DOHH2 (cell line): ENCODE measurements at regions not wholly inside any gene's neighbourhood (a gene's known extent, or its start where the extent isn't known, plus 50 kb on each side); places are given as distances from the start of the nearest gene placed in this dataset.

ENCODE experiments used
- H3F3A ChIP-seq: fragments of 200-600 bp; sonication (generic), shearing (Covaris generic); 2 replicates; pipeline ENCODE4 v1.6.0; 2016; ENCODE audit warnings: antibody characterized with exemption, mild to moderate bottlenecking; ENCODE audit not compliant: control insufficient read depth, insufficient read depth
- H3K27ac ChIP-seq: fragments of 200-600 bp; sonication (generic); 2 replicates; pipeline ENCODE4 v1.5.1; 2014; ENCODE audit warnings: low read depth, mild to moderate bottlenecking, low read length, moderate library complexity
- H3K27me3 ChIP-seq: fragments of 200-600 bp; sonication (generic); 2 replicates; pipeline ENCODE4 v1.6.1; 2014; ENCODE audit warnings: mild to moderate bottlenecking, low read length, mixed read lengths; ENCODE audit not compliant: control insufficient read depth
- H3K36me3 ChIP-seq: fragments of 200-600 bp; sonication (generic); 2 replicates; pipeline ENCODE4 v1.6.1; 2014; ENCODE audit warnings: mild to moderate bottlenecking, low read length, moderate library complexity, mixed read lengths; ENCODE audit not compliant: control insufficient read depth
- H3K4me1 ChIP-seq: fragments of 200-600 bp; sonication (generic); 2 replicates; pipeline ENCODE4 v1.6.1; 2014; ENCODE audit warnings: mild to moderate bottlenecking, low read length, mixed read lengths; ENCODE audit not compliant: control insufficient read depth
- H3K4me2 ChIP-seq: fragments of 200-600 bp; sonication (generic); 2 replicates; pipeline ENCODE4 v1.6.0; 2014; ENCODE audit warnings: mild to moderate bottlenecking, low read length, moderate library complexity
- H3K4me3 ChIP-seq: fragments of 200-600 bp; sonication (generic); 2 replicates; pipeline ENCODE4 v1.5.1; 2014; ENCODE audit warnings: mild to moderate bottlenecking, low read length, mixed read lengths
- H3K79me2 ChIP-seq: fragments of 200-600 bp; sonication (generic); 2 replicates; pipeline ENCODE4 v1.6.1; 2014; ENCODE audit warnings: mild to moderate bottlenecking, low read length, mixed read lengths; ENCODE audit not compliant: control insufficient read depth
- H3K9me2 ChIP-seq: fragments of 200-600 bp; sonication (generic); replicated peaks from 2 replicates; pipeline ENCODE4 v1.6.1; 2014; ENCODE audit warnings: mild to moderate bottlenecking, low read length, mixed read lengths; ENCODE audit not compliant: control insufficient read depth
- H3K9me3 ChIP-seq: fragments of 200-600 bp; sonication (generic); 2 replicates; pipeline ENCODE4 v1.6.1; 2014; ENCODE audit warnings: antibody characterized with exemption, low read length, mixed read lengths; ENCODE audit not compliant: control insufficient read depth, insufficient read depth
- H4K20me1 ChIP-seq: fragments of 200-600 bp; sonication (generic); 2 replicates; pipeline ENCODE4 v1.6.0; 2014; ENCODE audit warnings: low read depth, mild to moderate bottlenecking, antibody characterized with exemption, low read length, moderate library complexity; ENCODE audit not compliant: control insufficient read depth, insufficient read depth
- EZH2phosphoT487 ChIP-seq: fragments of 200-600 bp; sonication (generic); IDR thresholded peaks from 2 replicates; pipeline ENCODE4 v1.6.1; 2017; ENCODE audit warnings: borderline replicate concordance, mild to moderate bottlenecking, antibody characterized with exemption, low read length, moderate library complexity, mixed read lengths
- TF ChIP-seq, protein P1 (sequence below): fragments of 200-600 bp; sonication (generic); IDR thresholded peaks from one replicate; pipeline ENCODE4 v1.5.1; 2014; ENCODE audit warnings: antibody characterized with exemption, mild to moderate bottlenecking, low read depth, low read length; ENCODE audit not compliant: poor library complexity, severe bottlenecking

DNA sequence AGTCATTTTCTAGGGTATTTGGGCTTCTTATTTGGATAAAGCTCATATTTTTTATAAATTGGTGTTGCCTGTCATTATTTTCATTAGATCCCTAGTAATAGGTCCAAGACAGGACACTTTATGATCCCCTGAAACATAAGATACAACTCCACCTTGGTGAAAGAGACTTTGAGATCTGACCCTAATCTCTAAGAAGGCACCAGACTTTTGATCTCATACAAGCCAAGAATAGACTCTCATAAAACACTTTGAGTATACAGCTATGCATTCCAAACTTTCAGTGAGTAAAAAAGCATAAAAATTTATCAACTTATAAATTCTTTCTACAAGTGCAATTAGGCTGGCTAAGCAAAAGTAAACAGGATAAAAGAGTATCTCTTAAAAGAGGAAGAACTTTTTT lies 451.2 kb downstream of the MN1 start:
- no peaks in the 10 kb centered on the region for H3F3A ChIP-seq
- no peak overlapping the region for H3K4me3 ChIP-seq
- no peaks in the 10 kb centered on the region for H3K27me3 ChIP-seq
- TF ChIP-seq, protein P1, sequence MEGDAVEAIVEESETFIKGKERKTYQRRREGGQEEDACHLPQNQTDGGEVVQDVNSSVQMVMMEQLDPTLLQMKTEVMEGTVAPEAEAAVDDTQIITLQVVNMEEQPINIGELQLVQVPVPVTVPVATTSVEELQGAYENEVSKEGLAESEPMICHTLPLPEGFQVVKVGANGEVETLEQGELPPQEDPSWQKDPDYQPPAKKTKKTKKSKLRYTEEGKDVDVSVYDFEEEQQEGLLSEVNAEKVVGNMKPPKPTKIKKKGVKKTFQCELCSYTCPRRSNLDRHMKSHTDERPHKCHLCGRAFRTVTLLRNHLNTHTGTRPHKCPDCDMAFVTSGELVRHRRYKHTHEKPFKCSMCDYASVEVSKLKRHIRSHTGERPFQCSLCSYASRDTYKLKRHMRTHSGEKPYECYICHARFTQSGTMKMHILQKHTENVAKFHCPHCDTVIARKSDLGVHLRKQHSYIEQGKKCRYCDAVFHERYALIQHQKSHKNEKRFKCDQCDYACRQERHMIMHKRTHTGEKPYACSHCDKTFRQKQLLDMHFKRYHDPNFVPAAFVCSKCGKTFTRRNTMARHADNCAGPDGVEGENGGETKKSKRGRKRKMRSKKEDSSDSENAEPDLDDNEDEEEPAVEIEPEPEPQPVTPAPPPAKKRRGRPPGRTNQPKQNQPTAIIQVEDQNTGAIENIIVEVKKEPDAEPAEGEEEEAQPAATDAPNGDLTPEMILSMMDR = no peak
- TF ChIP-seq EZH2phosphoT487 = no peak
- H3K4me1 ChIP-seq = 0 out of 2 replicates have a peak, but pooled peaks cover 3% of the 10 kb centered on the region
- no peaks in the 10 kb centered on the region; the same call in none of the 2 replicates for H3K9me3 ChIP-seq
- no peaks in the 10 kb centered on the region for H4K20me1 ChIP-seq
- no peak overlapping the region for H3K4me2 ChIP-seq
- no peaks in the 10 kb centered on the region for H3K9me2 ChIP-seq
- H3K79me2 ChIP-seq = no peaks in the 10 kb centered on the region
- H3K27ac ChIP-seq = no peak overlapping the region
- H3K36me3 ChIP-seq = no peaks in the 10 kb centered on the region

GRCh38 chr22:27352426-27352825 lies 449.1 kb downstream of the MN1 start:
- H3K27me3 ChIP-seq = no peaks in the 10 kb centered on the region
- no peaks in the 10 kb centered on the region for H4K20me1 ChIP-seq
- no peak overlapping the region for H3K4me3 ChIP-seq
- H3K4me1 ChIP-seq = 0 out of 2 replicates have a peak, but pooled peaks cover 3% of the 10 kb centered on the region
- no peak overlapping the region for H3K27ac ChIP-seq
- H3K79me2 ChIP-seq = no peaks in the 10 kb centered on the region
- no peaks in the 10 kb centered on the region for H3K36me3 ChIP-seq
- H3F3A ChIP-seq = no peaks in the 10 kb centered on the region
- no peaks in the 10 kb centered on the region for H3K9me2 ChIP-seq
- TF ChIP-seq EZH2phosphoT487 = no peak
- TF ChIP-seq, protein P1 = no peak
- no peak overlapping the region for H3K4me2 ChIP-seq
- H3K9me3 ChIP-seq = peaks cover 3% of the 10 kb centered on the region

DNA sequence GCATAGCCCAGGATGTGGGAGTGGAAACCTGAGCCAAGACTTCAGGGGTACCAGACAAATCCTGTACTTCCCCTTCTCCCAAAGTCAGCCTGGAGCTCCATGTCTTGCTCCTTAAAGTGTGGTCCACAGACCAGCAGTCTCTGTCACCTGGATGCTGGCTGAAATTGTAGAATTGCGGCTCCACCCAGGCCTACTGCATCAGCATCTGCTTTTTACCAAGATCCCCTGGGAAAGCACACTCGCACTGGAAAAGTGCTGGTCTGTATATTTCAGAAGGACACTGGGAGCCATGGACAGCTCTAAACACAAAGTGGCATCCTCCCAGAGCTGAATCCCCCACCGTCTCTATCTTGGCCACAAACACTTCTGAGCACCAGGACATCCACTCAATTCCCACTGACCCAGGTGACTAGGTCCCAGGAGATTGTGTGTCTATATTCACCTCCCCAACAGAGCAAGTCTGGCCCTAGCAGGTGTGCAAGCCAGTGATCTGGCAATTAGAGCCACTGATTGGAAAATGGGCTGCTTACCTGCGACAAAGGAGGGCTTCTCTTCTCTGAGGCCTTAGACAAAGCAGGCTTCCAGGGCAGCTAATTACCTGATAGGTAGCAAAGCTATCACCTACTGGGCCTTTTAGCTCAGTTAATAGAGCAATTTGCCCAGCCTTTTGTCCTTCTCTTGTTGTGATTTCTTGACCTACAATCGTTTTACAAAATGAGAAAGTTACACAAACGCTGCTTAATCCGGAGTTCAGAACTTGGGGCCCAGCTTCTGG lies 443.3 kb downstream of the MN1 start:
- H3K79me2 ChIP-seq = no peaks in the 10 kb centered on the region
- no peaks in the 10 kb centered on the region for H3K27me3 ChIP-seq
- no peak overlapping the region for H3K4me2 ChIP-seq
- no peaks in the 10 kb centered on the region for H3F3A ChIP-seq
- H3K9me2 ChIP-seq = no peaks in the 10 kb centered on the region
- H3K4me1 ChIP-seq = no peaks in the 10 kb centered on the region
- H4K20me1 ChIP-seq = no peaks in the 10 kb centered on the region
- peaks cover 3% of the 10 kb centered on the region; the same call in 1 of the 2 replicates for H3K9me3 ChIP-seq
- no peaks in the 10 kb centered on the region for H3K36me3 ChIP-seq
- no peak overlapping the region for H3K4me3 ChIP-seq
- H3K27ac ChIP-seq = no peak overlapping the region
- TF ChIP-seq EZH2phosphoT487 = no peak
- TF ChIP-seq, protein P1 = no peak
